ENCODE measurements at regions not wholly inside any gene's neighbourhood (a gene's known extent, or its start where the extent isn't known, plus 50 kb on each side); places are given as distances from the start of the nearest gene placed in this dataset.
"Not testable (repeated sequence)": the region's sequence is repeated elsewhere in the genome, so short reads cannot be mapped to it uniquely, and the experiment has no call there.

DNA sequence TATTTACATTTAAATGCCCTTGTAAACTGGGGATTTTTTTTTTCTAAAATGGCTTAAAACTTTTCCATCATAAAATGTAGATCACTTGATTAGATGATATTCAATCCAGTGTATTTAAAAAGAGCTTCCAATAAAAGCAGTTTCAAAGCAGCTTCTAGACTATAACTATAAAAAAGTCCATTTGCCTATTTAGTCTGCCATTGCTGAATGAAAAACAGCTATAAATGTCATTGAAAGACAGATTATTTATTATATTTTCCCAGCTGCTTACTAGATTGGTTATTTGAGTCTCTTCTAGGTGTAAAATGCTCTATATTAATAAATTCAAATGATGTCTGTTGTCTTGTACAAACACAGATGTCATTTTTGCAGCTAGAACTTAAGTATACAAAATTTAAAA is 414.8 kb downstream of the RMST start:
- FAIRE-seq (no peak), DNase-seq (ENCODE audit: low read depth, low spot score) (no peak)
- Histone ChIP-seq H3K36me3 (ENCODE audit: control insufficient read depth in 2 of 2, extremely low read depth in 1 of 2, insufficient read depth in 2 of 2, low read length in 2 of 2) (no peaks in the 10 kb centered on the region), H3K27me3 (ENCODE audit: control insufficient read depth, extremely low read depth, insufficient read depth, low read length) (no peaks in the 10 kb centered on the region), H4K20me1 (ENCODE audit: control insufficient read depth, extremely low read depth, insufficient read depth, low read length) (no peaks in the 10 kb centered on the region), H3K4me3 (ENCODE audit: control insufficient read depth in 2 of 3, extremely low read depth in 1 of 3, insufficient read depth in 2 of 3, low read depth in 1 of 3, low read length in 3 of 3) (no peak overlapping the region), H3K79me2 (ENCODE audit: control insufficient read depth, insufficient read depth, low read length) (no peaks in the 10 kb centered on the region), H2AFZ (ENCODE audit: control insufficient read depth, low read length) (no peak overlapping the region), H3K9ac (ENCODE audit: control insufficient read depth, extremely low read depth, insufficient read depth, low read length) (no peak overlapping the region), H3K4me1 (ENCODE audit: control insufficient read depth, extremely low read depth, insufficient read depth, low read length) (no peaks in the 10 kb centered on the region), H3K27ac (ENCODE audit: control insufficient read depth, insufficient read depth, low read length) (no peak overlapping the region), H3K4me2 (ENCODE audit: control insufficient read depth, extremely low read depth, insufficient read depth, low read depth, low read length) (no peak overlapping the region), H3K9me1 (ENCODE audit: control insufficient read depth, extremely low read depth, insufficient read depth, low read length) (no peaks in the 10 kb centered on the region), H3K9me3 (ENCODE audit: control insufficient read depth, low read depth, low read length) (no peaks in the 10 kb centered on the region)
- dilution Hi-C loops (cut with MboI; ENCODE audit: extremely low pct_ligation_motif_present, low sequenced_read_pairs), result no loop called here
- TF ChIP-seq CTCF (optimal IDR thresholded peaks at IDR 0.05 in 1 of 3, IDR thresholded peaks at IDR 0.05 in 1 of 3, conservative IDR thresholded peaks at IDR 0.05 in 1 of 3; ENCODE audit: extremely low read depth in 1 of 3, insufficient read depth in 2 of 3, low read length in 3 of 3) (no peak), EZH2 (IDR thresholded peaks at IDR 0.05; ENCODE audit: low read length) (no peak)

GRCh38 chr12:97886511-97887176 is 424.0 kb downstream of the RMST start:
- Histone ChIP-seq H3K9me1 (ENCODE audit: control insufficient read depth, extremely low read depth, insufficient read depth, low read length) (no peaks in the 10 kb centered on the region), H3K27me3 (ENCODE audit: control insufficient read depth, extremely low read depth, insufficient read depth, low read length) (no peaks in the 10 kb centered on the region), H3K4me2 (ENCODE audit: control insufficient read depth, extremely low read depth, insufficient read depth, low read depth, low read length) (no peak overlapping the region), H2AFZ (ENCODE audit: control insufficient read depth, low read length) (no peak overlapping the region), H3K79me2 (ENCODE audit: control insufficient read depth, insufficient read depth, low read length) (no peaks in the 10 kb centered on the region), H3K36me3 (ENCODE audit: control insufficient read depth in 2 of 2, extremely low read depth in 1 of 2, insufficient read depth in 2 of 2, low read length in 2 of 2) (no peaks in the 10 kb centered on the region), H4K20me1 (ENCODE audit: control insufficient read depth, extremely low read depth, insufficient read depth, low read length) (no peaks in the 10 kb centered on the region), H3K27ac (ENCODE audit: control insufficient read depth, insufficient read depth, low read length) (no peak overlapping the region), H3K9me3 (ENCODE audit: control insufficient read depth, low read depth, low read length) (no peaks in the 10 kb centered on the region), H3K9ac (ENCODE audit: control insufficient read depth, extremely low read depth, insufficient read depth, low read length) (no peak overlapping the region), H3K4me1 (ENCODE audit: control insufficient read depth, extremely low read depth, insufficient read depth, low read length) (no peaks in the 10 kb centered on the region), H3K4me3 (ENCODE audit: control insufficient read depth in 2 of 3, extremely low read depth in 1 of 3, insufficient read depth in 2 of 3, low read depth in 1 of 3, low read length in 3 of 3) (no peak overlapping the region)
- TF ChIP-seq CTCF (optimal IDR thresholded peaks at IDR 0.05 in 1 of 3, IDR thresholded peaks at IDR 0.05 in 1 of 3, conservative IDR thresholded peaks at IDR 0.05 in 1 of 3; ENCODE audit: extremely low read depth in 1 of 3, insufficient read depth in 2 of 3, low read length in 3 of 3) (no peak), EZH2 (IDR thresholded peaks at IDR 0.05; ENCODE audit: low read length) (no peak)
- FAIRE-seq (no peak), DNase-seq (ENCODE audit: low read depth, low spot score) (no peak)
- dilution Hi-C loops (cut with MboI; ENCODE audit: extremely low pct_ligation_motif_present, low sequenced_read_pairs), result no loop called here

DNA sequence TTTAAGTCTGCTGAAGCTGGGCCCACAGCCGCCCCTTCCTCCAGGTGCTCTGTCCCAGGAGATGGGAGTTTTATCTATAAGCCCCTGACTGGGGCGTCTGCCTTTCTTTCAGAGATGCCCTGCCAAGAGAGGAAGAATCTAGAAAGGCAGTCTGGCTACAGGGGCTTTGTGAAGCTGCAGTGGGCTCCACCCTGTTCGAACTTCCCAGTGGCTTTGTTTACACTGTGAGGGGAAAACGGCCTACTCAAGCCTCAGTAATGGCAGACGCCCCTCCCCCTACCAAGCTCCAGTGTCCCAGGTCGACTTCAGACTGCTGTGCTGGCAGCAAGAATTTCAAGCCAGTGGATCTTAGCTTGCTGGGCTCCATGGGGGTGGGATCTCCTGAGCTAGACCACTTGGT is 435.3 kb downstream of the RMST start:
- H3K27ac ChIP-seq (ENCODE audit: control insufficient read depth, insufficient read depth, low read length); H3K27me3 ChIP-seq (ENCODE audit: control insufficient read depth, extremely low read depth, insufficient read depth, low read length); H3K4me1 ChIP-seq (ENCODE audit: control insufficient read depth, extremely low read depth, insufficient read depth, low read length); H3K9me1 ChIP-seq (ENCODE audit: control insufficient read depth, extremely low read depth, insufficient read depth, low read length); H3K4me2 ChIP-seq (ENCODE audit: control insufficient read depth, extremely low read depth, insufficient read depth, low read depth, low read length); dilution Hi-C loops (cut with MboI; ENCODE audit: extremely low pct_ligation_motif_present, low sequenced_read_pairs); FAIRE-seq; H3K36me3 ChIP-seq (ENCODE audit: control insufficient read depth in 2 of 2, extremely low read depth in 1 of 2, insufficient read depth in 2 of 2, low read length in 2 of 2); H4K20me1 ChIP-seq (ENCODE audit: control insufficient read depth, extremely low read depth, insufficient read depth, low read length); H3K9ac ChIP-seq (ENCODE audit: control insufficient read depth, extremely low read depth, insufficient read depth, low read length); H3K79me2 ChIP-seq (ENCODE audit: control insufficient read depth, insufficient read depth, low read length); H2AFZ ChIP-seq (ENCODE audit: control insufficient read depth, low read length); DNase-seq (ENCODE audit: low read depth, low spot score); H3K4me3 ChIP-seq (ENCODE audit: control insufficient read depth in 2 of 3, extremely low read depth in 1 of 3, insufficient read depth in 2 of 3, low read depth in 1 of 3, low read length in 3 of 3); H3K9me3 ChIP-seq (ENCODE audit: control insufficient read depth, low read depth, low read length): not testable (repeated sequence)

Measured in keratinocyte (primary cell).